Liver (tissue), 8 donors: ENCODE measurements at regions not wholly inside any gene's neighbourhood (a gene's known extent, or its start where the extent isn't known, plus 50 kb on each side); places are given as distances from the start of the nearest gene placed in this dataset.

Experiments used
- DNase-seq: peaks from one replicate; pipeline ENCODE4 v3.0.0-alpha.2; 2017; ENCODE audit warnings: low spot score
- H3K27ac ChIP-seq, 2 donors: one replicate each; pipeline ENCODE4 v1.7.0; 2013; ENCODE audit warnings: inconsistent platforms in 2 of 2, low read length in 2 of 2, control low read depth in 1 of 2, low read depth in 1 of 2, mild to moderate bottlenecking in 1 of 2
- H3K27me3 ChIP-seq, 4 donors: one replicate each; pipeline versions ENCODE4 v1.6.1 to v1.7.0; 2013; ENCODE audit warnings: low read length in 3 of 4, inconsistent platforms in 1 of 4, mild to moderate bottlenecking in 1 of 4, moderate library complexity in 1 of 4; ENCODE audit not compliant: control insufficient read depth in 4 of 4, insufficient read depth in 4 of 4
- H3K36me3 ChIP-seq, 4 donors: one replicate each; pipeline versions ENCODE4 v1.6.1 to v1.7.0; 2013; ENCODE audit warnings: low read length in 3 of 4, mild to moderate bottlenecking in 3 of 4, low read depth in 1 of 4, moderate library complexity in 1 of 4; ENCODE audit not compliant: control insufficient read depth in 4 of 4, insufficient read depth in 3 of 4
- H3K4me1 ChIP-seq, 4 donors: one replicate each; pipeline versions ENCODE4 v1.6.1 to v1.7.0; 2013; ENCODE audit warnings: low read length in 3 of 4, mild to moderate bottlenecking in 3 of 4, moderate library complexity in 1 of 4; ENCODE audit not compliant: control insufficient read depth in 4 of 4, insufficient read depth in 4 of 4
- H3K4me3 ChIP-seq, 3 donors: one replicate each; pipeline versions ENCODE4 v1.6.1 to v1.7.0; 2013; ENCODE audit warnings: low read length in 3 of 3, control low read depth in 1 of 3, low read depth in 1 of 3, mild to moderate bottlenecking in 1 of 3
- H3K9ac ChIP-seq, 2 donors: one replicate each; pipeline ENCODE4 v1.7.0; 2013; ENCODE audit warnings: low read length in 2 of 2, mild to moderate bottlenecking in 2 of 2, moderate library complexity in 2 of 2, control low read depth in 1 of 2, low read depth in 1 of 2
- H3K9me3 ChIP-seq, 4 donors: one replicate each; pipeline versions ENCODE4 v1.6.1 to v1.7.0; 2013; ENCODE audit warnings: low read length in 3 of 4; ENCODE audit not compliant: control insufficient read depth in 4 of 4
- ATF3 ChIP-seq: IDR thresholded peaks from 2 replicates; pipeline ENCODE4 v1.6.1; 2016; ENCODE audit warnings: antibody characterized with exemption
- CTCF ChIP-seq: fragments of 150-350 bp; IDR thresholded peaks from 2 replicates; pipeline ENCODE4 v1.5.1; 2017; ENCODE audit warnings: improper control_type of control experiment, low read depth, low read length; ENCODE audit not compliant: missing input control
- EGR1 ChIP-seq, 2 donors: IDR thresholded peaks; 2 replicates each; pipeline ENCODE4 v1.6.1; 2016 to 2018; ENCODE audit warnings: antibody characterized with exemption in 2 of 2, low read depth in 2 of 2
- FOXA1 ChIP-seq: IDR thresholded peaks from 2 replicates; pipeline ENCODE4 v1.6.1; 2016; ENCODE audit warnings: antibody characterized with exemption
- FOXA2 ChIP-seq: IDR thresholded peaks from 2 replicates; pipeline ENCODE4 v1.6.1; 2016; ENCODE audit warnings: antibody characterized with exemption
- GABPA ChIP-seq, 2 donors: IDR thresholded peaks in 1 of 2; conservative IDR thresholded peaks in 1 of 2; 2 replicates each; pipeline ENCODE4 v1.6.1; 2016; ENCODE audit warnings: antibody characterized with exemption in 2 of 2, mild to moderate bottlenecking in 1 of 2, moderate library complexity in 1 of 2
- HNF4A ChIP-seq, 2 donors: conservative IDR thresholded peaks; 2 replicates each; pipeline ENCODE4 v1.6.1; 2016; ENCODE audit warnings: antibody characterized with exemption in 2 of 2, mild to moderate bottlenecking in 2 of 2
- HNF4G ChIP-seq: IDR thresholded peaks from 2 replicates; pipeline ENCODE4 v1.6.1; 2016; ENCODE audit warnings: antibody characterized with exemption
- JUND ChIP-seq, 2 donors: IDR thresholded peaks; 2 replicates each; pipeline ENCODE4 v1.6.1; 2016; ENCODE audit warnings: antibody characterized with exemption in 2 of 2
- MAX ChIP-seq: IDR thresholded peaks from 2 replicates; pipeline ENCODE4 v1.6.1; 2016; ENCODE audit warnings: antibody characterized with exemption
- NR2F2 ChIP-seq: IDR thresholded peaks from 2 replicates; pipeline ENCODE4 v1.6.1; 2016; ENCODE audit warnings: antibody characterized with exemption
- RAD21 ChIP-seq, 2 donors: IDR thresholded peaks; 2 replicates each; pipeline ENCODE4 v1.6.1; 2016; ENCODE audit warnings: antibody characterized with exemption in 2 of 2, mild to moderate bottlenecking in 2 of 2
- REST ChIP-seq: IDR thresholded peaks from 2 replicates; pipeline ENCODE4 v1.6.1; 2016; ENCODE audit warnings: antibody characterized with exemption, mild to moderate bottlenecking
- RXRA ChIP-seq, 2 donors: IDR thresholded peaks; 2 replicates each; pipeline ENCODE4 v1.6.1; 2017 to 2018; ENCODE audit warnings: antibody characterized with exemption in 2 of 2, mild to moderate bottlenecking in 1 of 2
- SP1 ChIP-seq: IDR thresholded peaks from 2 replicates; pipeline ENCODE4 v1.6.1; 2018; ENCODE audit warnings: antibody characterized with exemption, mild to moderate bottlenecking
- TAF1 ChIP-seq: conservative IDR thresholded peaks from 2 replicates; pipeline ENCODE4 v1.6.1; 2016; ENCODE audit warnings: antibody characterized with exemption, mild to moderate bottlenecking
- YY1 ChIP-seq: IDR thresholded peaks from 2 replicates; pipeline ENCODE4 v1.6.1; 2016; ENCODE audit warnings: antibody characterized with exemption, mild to moderate bottlenecking
- ZBTB33 ChIP-seq: IDR thresholded peaks from 2 replicates; pipeline ENCODE4 v1.6.1; 2016; ENCODE audit warnings: antibody characterized with exemption
- WGBS: extraction: QIAGEN DNeasy Blood & Tissue Kit; methylation state at CpG from one replicate; pipeline ENCODE4 v1.1.7; 2013; 5-methylcytosine and 5-hydroxymethylcytosine counted together
- donor health status: healthy.
- donor health status: healthy.
- donor health status: healthy.
- donor health status: healthy.
- donor health status: healthy.

GRCh38 chr4:156528216-156528615 is 443.4 kb downstream of the PDGFC start:
- Histone ChIP-seq H3K4me1 (no peaks in the 10 kb centered on the region), H3K27ac (no peak overlapping the region), H3K36me3 (no peaks in the 10 kb centered on the region), H3K9me3 (no peaks in the 10 kb centered on the region), H3K4me3 (no peak overlapping the region), H3K9ac (no peak overlapping the region), H3K27me3 (no peaks in the 10 kb centered on the region)
- WGBS, result 44% methylated on average over 3 of the region's 3 CpGs
- no peak for DNase-seq
- TF ChIP-seq RAD21 (IDR thresholded peaks at IDR 0.05), result no peak

- WGBS, result 83% methylated on average over 2 of the region's 2 CpGs
- no peak overlapping the region for H3K4me3 ChIP-seq
- H3K4me1 ChIP-seq, result no peaks in the 10 kb centered on the region
- no peaks in the 10 kb centered on the region for H3K27me3 ChIP-seq
- no peak overlapping the region for H3K9ac ChIP-seq
- no peaks in the 10 kb centered on the region for H3K9me3 ChIP-seq
- TF ChIP-seq FOXA1, result no peak
- TF ChIP-seq ATF3, result no peak
- no peak for TF ChIP-seq NR2F2
- no peak for TF ChIP-seq REST
- TF ChIP-seq YY1, result no peak
- TF ChIP-seq ZBTB33, result no peak
- no peak for TF ChIP-seq RAD21 (IDR thresholded peaks at IDR 0.05)
- TF ChIP-seq HNF4G, result no peak
- no peak for TF ChIP-seq MAX
- no peak for TF ChIP-seq TAF1
- TF ChIP-seq GABPA (IDR thresholded peaks at IDR 0.05 in 1 of 2, conservative IDR thresholded peaks at IDR 0.05 in 1 of 2), result no peak
- TF ChIP-seq JUND (IDR thresholded peaks at IDR 0.05), result no peak
- TF ChIP-seq CTCF, result no peak
- no peak for TF ChIP-seq SP1
- no peak for TF ChIP-seq EGR1 (IDR thresholded peaks at IDR 0.05; ENCODE audit: low read depth in 2 of 2)
- no peak for TF ChIP-seq HNF4A (conservative IDR thresholded peaks at IDR 0.05)
- no peak for TF ChIP-seq RXRA (IDR thresholded peaks at IDR 0.05)
- no peak for TF ChIP-seq FOXA2
- no peaks in the 10 kb centered on the region for H3K36me3 ChIP-seq
- DNase-seq, result no peak
- no peak overlapping the region for H3K27ac ChIP-seq
Measured at GRCh38 chr4:156527237-156527993, 444.2 kb downstream of the PDGFC start.
